ENCODE measurements at regions not wholly inside any gene's neighbourhood (a gene's known extent, or its start where the extent isn't known, plus 50 kb on each side); places are given as distances from the start of the nearest gene placed in this dataset.
"Not testable (repeated sequence)": the region's sequence is repeated elsewhere in the genome, so short reads cannot be mapped to it uniquely, and the experiment has no call there.

DNA sequence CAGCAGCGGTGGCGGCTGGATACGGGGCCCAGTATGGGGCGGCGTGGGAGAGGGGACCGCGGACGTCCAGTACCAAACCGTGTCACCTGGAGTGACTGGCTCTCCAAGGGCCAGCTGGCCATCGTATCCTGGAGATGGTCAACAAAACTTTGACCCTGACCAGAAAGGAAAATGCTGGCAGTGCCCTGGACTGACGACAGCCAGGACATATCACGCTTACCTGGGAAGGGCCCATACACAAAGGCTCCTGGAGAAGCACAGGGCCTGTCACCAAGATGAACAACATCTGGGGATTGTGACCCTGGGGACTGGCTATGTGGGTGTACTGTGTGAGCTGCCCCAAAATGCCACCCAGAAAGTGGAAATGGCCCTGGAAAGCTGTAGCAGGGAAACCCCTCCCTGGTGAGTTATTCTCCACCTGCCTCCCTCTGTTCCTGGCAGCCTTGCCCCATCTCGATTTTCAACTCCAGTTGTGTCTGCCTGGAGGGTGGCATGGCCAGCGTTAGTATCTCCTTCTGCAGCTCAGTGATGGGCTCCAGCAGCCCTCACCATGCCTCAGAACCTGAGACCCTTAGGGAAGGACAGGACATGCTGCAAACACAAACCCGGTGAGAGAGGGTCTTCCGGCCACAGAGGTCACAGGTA, 117.6 kb upstream of the KCNJ18 start:
- not testable (repeated sequence) for TF ChIP-seq POLR2A (IDR thresholded peaks at IDR 0.05)
- TF ChIP-seq, protein P1, sequence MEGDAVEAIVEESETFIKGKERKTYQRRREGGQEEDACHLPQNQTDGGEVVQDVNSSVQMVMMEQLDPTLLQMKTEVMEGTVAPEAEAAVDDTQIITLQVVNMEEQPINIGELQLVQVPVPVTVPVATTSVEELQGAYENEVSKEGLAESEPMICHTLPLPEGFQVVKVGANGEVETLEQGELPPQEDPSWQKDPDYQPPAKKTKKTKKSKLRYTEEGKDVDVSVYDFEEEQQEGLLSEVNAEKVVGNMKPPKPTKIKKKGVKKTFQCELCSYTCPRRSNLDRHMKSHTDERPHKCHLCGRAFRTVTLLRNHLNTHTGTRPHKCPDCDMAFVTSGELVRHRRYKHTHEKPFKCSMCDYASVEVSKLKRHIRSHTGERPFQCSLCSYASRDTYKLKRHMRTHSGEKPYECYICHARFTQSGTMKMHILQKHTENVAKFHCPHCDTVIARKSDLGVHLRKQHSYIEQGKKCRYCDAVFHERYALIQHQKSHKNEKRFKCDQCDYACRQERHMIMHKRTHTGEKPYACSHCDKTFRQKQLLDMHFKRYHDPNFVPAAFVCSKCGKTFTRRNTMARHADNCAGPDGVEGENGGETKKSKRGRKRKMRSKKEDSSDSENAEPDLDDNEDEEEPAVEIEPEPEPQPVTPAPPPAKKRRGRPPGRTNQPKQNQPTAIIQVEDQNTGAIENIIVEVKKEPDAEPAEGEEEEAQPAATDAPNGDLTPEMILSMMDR (IDR thresholded peaks at IDR 0.05): not testable (repeated sequence)

All from uterus (tissue), 2 donors.